ENCODE measurements at regions not wholly inside any gene's neighbourhood (a gene's known extent, or its start where the extent isn't known, plus 50 kb on each side); places are given as distances from the start of the nearest gene placed in this dataset.

DNA sequence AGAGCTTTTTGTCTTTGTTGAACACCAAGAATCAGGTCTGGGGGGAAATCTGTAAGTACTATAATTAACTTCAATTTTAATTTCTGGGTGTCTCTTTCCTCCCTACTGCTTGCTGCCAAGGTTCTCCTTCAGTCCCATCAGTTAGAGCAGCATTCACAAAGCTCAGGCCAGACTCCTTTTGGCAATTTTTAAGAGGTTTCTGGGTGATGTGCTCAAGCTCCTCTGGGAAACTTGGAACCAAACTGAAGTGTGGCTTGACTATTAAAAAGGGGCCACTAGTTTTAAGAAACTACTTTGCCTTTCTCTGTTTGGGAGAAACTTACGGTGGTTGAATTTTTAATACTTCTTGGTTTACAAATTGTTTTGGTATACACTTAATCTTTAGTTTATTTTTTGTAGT, 227.7 kb upstream of the SOX2 start:
- TF ChIP-seq ZBTB7A (IDR thresholded peaks at IDR 0.05; ENCODE audit: low read depth) (no peak), CREB1 (IDR thresholded peaks at IDR 0.05; ENCODE audit: low read depth) (no peak), CEBPB (IDR thresholded peaks at IDR 0.05) (no peak), TAF1 (IDR thresholded peaks at IDR 0.05; ENCODE audit: low read depth) (no peak), EP300 (IDR thresholded peaks at IDR 0.05; ENCODE audit: borderline replicate concordance) (no peak), FOXM1 (IDR thresholded peaks at IDR 0.05; ENCODE audit: borderline replicate concordance, low read depth) (no peak), YY1 (IDR thresholded peaks at IDR 0.05; ENCODE audit: low read depth) (no peak), RAD21 (IDR thresholded peaks at IDR 0.05; ENCODE audit: low read depth) (no peak), NFIC (IDR thresholded peaks at IDR 0.05) (no peak), TCF12 (IDR thresholded peaks at IDR 0.05; ENCODE audit: low read depth) (no peak), EGR1 (IDR thresholded peaks at IDR 0.05) (no peak), TEAD4 (IDR thresholded peaks at IDR 0.05) (no peak)
- TF ChIP-seq, protein P1, sequence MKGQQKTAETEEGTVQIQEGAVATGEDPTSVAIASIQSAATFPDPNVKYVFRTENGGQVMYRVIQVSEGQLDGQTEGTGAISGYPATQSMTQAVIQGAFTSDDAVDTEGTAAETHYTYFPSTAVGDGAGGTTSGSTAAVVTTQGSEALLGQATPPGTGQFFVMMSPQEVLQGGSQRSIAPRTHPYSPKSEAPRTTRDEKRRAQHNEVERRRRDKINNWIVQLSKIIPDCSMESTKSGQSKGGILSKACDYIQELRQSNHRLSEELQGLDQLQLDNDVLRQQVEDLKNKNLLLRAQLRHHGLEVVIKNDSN (IDR thresholded peaks at IDR 0.05): no peak
- TF ChIP-seq, protein P2, sequence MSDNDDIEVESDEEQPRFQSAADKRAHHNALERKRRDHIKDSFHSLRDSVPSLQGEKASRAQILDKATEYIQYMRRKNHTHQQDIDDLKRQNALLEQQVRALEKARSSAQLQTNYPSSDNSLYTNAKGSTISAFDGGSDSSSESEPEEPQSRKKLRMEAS (IDR thresholded peaks at IDR 0.05): no peak
- TF ChIP-seq, protein P3, sequence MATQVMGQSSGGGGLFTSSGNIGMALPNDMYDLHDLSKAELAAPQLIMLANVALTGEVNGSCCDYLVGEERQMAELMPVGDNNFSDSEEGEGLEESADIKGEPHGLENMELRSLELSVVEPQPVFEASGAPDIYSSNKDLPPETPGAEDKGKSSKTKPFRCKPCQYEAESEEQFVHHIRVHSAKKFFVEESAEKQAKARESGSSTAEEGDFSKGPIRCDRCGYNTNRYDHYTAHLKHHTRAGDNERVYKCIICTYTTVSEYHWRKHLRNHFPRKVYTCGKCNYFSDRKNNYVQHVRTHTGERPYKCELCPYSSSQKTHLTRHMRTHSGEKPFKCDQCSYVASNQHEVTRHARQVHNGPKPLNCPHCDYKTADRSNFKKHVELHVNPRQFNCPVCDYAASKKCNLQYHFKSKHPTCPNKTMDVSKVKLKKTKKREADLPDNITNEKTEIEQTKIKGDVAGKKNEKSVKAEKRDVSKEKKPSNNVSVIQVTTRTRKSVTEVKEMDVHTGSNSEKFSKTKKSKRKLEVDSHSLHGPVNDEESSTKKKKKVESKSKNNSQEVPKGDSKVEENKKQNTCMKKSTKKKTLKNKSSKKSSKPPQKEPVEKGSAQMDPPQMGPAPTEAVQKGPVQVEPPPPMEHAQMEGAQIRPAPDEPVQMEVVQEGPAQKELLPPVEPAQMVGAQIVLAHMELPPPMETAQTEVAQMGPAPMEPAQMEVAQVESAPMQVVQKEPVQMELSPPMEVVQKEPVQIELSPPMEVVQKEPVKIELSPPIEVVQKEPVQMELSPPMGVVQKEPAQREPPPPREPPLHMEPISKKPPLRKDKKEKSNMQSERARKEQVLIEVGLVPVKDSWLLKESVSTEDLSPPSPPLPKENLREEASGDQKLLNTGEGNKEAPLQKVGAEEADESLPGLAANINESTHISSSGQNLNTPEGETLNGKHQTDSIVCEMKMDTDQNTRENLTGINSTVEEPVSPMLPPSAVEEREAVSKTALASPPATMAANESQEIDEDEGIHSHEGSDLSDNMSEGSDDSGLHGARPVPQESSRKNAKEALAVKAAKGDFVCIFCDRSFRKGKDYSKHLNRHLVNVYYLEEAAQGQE (IDR thresholded peaks at IDR 0.05; ENCODE audit: low read depth): no peak

DNA sequence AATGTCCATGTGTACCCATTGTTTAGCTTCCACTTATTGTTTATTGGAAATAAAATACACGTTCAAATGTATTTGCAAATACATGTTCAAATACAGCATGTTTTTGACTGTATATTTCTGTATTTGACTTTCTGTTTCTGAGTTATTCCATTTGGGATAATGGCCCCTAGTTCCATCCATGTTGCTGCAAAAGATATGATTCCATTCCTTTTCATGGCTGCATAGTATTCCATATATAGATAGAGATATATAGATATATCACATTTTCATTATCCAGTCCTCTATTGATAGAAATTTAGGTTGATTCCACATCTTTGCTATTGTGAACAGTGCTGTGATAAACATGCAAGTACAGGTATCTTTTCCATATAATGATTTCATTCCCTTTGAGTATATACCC, 241.4 kb upstream of the SOX2 start:
- no peak for TF ChIP-seq CREB1 (IDR thresholded peaks at IDR 0.05; ENCODE audit: low read depth)
- no peak for TF ChIP-seq YY1 (IDR thresholded peaks at IDR 0.05; ENCODE audit: low read depth)
- TF ChIP-seq RAD21 (IDR thresholded peaks at IDR 0.05; ENCODE audit: low read depth): no peak

DNA sequence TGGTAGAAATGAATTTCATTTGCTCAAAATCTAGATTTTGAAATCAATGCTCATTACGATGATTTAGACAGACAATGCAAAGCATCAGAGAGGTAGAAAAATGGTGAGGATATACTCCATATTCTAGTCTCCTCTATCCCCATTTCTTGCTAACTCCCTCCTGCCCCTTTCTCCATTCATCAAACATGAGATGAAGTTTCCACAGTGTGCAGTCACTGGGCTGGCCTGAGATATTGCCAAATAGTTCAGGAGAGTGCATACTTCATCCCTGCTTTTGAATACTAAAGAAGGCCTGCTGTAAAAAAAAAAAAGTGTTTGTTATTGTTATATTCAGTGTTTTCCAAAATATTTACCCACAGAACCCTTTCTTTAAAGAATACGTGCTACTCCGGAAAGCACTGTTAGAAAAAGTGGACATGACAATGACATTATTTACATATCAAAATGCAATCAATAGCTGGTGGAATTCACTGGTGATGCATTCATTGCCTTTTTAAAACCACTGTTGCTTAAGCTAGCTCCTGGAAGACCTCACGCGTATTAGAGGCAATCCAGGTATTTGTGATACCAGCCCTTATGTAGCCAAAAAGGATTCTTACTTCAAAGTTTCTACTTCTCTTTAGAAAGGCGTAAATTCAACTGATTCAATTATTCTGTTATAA, 247.6 kb upstream of the SOX2 start:
- TF ChIP-seq, protein P1 (IDR thresholded peaks at IDR 0.05): no peak
- TF ChIP-seq, protein P3 (IDR thresholded peaks at IDR 0.05; ENCODE audit: low read depth): no peak
- TF ChIP-seq TEAD4 (IDR thresholded peaks at IDR 0.05) (no peak), YY1 (IDR thresholded peaks at IDR 0.05; ENCODE audit: low read depth) (no peak), EP300 (IDR thresholded peaks at IDR 0.05; ENCODE audit: borderline replicate concordance) (no peak), ZBTB7A (IDR thresholded peaks at IDR 0.05; ENCODE audit: low read depth) (no peak), CREB1 (IDR thresholded peaks at IDR 0.05; ENCODE audit: low read depth) (no peak)

DNA sequence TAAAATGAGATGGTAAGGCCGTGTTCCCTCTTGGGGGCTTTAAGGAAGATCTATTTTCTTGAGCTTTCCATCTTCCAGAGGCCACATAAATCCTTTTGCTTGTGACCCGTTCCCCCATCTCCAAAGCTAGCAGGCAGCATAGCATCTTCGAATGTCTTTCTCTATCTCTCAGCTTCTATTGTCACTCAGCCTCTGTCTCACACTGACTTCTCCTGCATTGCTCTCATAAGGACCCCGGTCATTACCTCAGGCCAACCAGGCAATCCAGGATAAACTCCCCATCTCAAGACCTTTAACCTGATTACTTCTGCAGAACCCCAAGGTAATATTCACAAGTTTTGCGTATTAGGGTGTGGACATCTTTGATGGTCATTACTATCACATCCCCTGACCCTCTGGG, 250.3 kb upstream of the SOX2 start:
- TF ChIP-seq, protein P3 (IDR thresholded peaks at IDR 0.05; ENCODE audit: low read depth): no peak
- TF ChIP-seq ZBTB7A (IDR thresholded peaks at IDR 0.05; ENCODE audit: low read depth) (no peak), EGR1 (IDR thresholded peaks at IDR 0.05) (no peak), EP300 (IDR thresholded peaks at IDR 0.05; ENCODE audit: borderline replicate concordance) (no peak), TCF12 (IDR thresholded peaks at IDR 0.05; ENCODE audit: low read depth) (no peak), NFIC (IDR thresholded peaks at IDR 0.05) (no peak), RAD21 (IDR thresholded peaks at IDR 0.05; ENCODE audit: low read depth) (no peak), YY1 (IDR thresholded peaks at IDR 0.05; ENCODE audit: low read depth) (no peak), CREB1 (IDR thresholded peaks at IDR 0.05; ENCODE audit: low read depth) (no peak), TAF1 (IDR thresholded peaks at IDR 0.05; ENCODE audit: low read depth) (no peak), TEAD4 (IDR thresholded peaks at IDR 0.05) (no peak), CEBPB (IDR thresholded peaks at IDR 0.05) (no peak)
- TF ChIP-seq, protein P1 (IDR thresholded peaks at IDR 0.05): no peak
- TF ChIP-seq, protein P2 (IDR thresholded peaks at IDR 0.05): no peak
